ENCODE measurements at regions not wholly inside any gene's neighbourhood (a gene's known extent, or its start where the extent isn't known, plus 50 kb on each side); places are given as distances from the start of the nearest gene placed in this dataset.

DNA sequence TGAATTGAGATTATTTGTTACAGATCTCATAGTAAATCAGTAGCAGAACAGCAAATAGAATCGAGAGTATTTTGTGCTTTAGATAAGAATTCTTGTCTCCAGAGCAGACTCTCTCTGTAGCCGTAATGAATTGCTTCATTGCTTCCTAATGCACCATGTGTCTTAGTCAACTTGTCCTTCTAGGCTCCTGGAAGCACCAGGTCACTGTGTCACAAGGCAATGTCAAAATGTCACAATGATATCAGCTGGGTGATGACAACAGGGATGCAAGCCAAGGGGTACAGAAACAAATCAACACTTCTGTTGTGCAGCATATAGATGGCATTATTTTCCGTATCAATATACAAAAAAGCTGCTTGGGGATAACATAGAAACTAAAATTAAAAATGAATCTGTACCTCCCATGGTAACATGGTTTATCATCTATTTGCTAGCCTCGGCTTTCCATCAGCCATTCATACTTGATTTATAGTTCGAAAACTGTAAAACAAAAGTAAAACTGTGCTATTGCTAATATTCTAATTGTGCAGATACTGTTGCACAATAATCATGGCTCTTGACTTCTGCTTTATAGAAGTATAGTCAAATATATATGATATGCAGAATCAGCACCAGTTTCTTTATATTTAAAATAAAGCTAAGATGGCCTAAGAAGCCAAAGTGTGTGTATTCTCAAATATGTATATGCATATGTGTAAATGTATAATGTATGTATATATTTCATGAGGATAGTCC, 435.9 kb upstream of the TLE4 start:
- TF ChIP-seq, protein P1, sequence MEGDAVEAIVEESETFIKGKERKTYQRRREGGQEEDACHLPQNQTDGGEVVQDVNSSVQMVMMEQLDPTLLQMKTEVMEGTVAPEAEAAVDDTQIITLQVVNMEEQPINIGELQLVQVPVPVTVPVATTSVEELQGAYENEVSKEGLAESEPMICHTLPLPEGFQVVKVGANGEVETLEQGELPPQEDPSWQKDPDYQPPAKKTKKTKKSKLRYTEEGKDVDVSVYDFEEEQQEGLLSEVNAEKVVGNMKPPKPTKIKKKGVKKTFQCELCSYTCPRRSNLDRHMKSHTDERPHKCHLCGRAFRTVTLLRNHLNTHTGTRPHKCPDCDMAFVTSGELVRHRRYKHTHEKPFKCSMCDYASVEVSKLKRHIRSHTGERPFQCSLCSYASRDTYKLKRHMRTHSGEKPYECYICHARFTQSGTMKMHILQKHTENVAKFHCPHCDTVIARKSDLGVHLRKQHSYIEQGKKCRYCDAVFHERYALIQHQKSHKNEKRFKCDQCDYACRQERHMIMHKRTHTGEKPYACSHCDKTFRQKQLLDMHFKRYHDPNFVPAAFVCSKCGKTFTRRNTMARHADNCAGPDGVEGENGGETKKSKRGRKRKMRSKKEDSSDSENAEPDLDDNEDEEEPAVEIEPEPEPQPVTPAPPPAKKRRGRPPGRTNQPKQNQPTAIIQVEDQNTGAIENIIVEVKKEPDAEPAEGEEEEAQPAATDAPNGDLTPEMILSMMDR (IDR thresholded peaks at IDR 0.05) = no peak
- no peak for TF ChIP-seq POLR2AphosphoS5 (IDR thresholded peaks at IDR 0.05)

Measured in transverse colon (tissue), 4 donors.